Heart right ventricle (tissue), 16 donors: ENCODE measurements at regions not wholly inside any gene's neighbourhood (a gene's known extent, or its start where the extent isn't known, plus 50 kb on each side); places are given as distances from the start of the nearest gene placed in this dataset.

Source experiments
- ATAC-seq, 8 donors: fragments of 200-7000 bp; cut with Tn5 transposase; one replicate each; pipeline ENCODE4 v1.9.1; 2020; ENCODE audit warnings: mild to moderate bottlenecking in 8 of 8, moderate library complexity in 8 of 8, moderate number of reproducible peaks in 1 of 8
- DNase-seq, 2 donors: peaks; one replicate each; pipeline ENCODE4 v3.0.0-alpha.2; 2020
- H3K27ac ChIP-seq, 10 donors: fragments of 200-600 bp; sonication (generic) in 2 of 10; one replicate each; pipeline versions ENCODE4 v1.5.0 to v1.8.0; 2020 to 2022; ENCODE audit warnings: mild to moderate bottlenecking in 3 of 10
- H3K27me3 ChIP-seq, 7 donors: fragments of 200-600 bp; one replicate each; pipeline ENCODE4 v1.8.0; 2021 to 2022; ENCODE audit warnings: mild to moderate bottlenecking in 2 of 7
- H3K36me3 ChIP-seq, 9 donors: fragments of 200-600 bp; sonication (generic) in 1 of 9; one replicate each; pipeline versions ENCODE4 v1.5.0 to v1.8.0; 2020 to 2022; ENCODE audit warnings: mild to moderate bottlenecking in 2 of 9
- H3K4me1 ChIP-seq, 9 donors: fragments of 200-600 bp; sonication (generic) in 1 of 9; one replicate each; pipeline versions ENCODE4 v1.5.0 to v1.8.0; 2020 to 2022; ENCODE audit warnings: mild to moderate bottlenecking in 4 of 9
- H3K4me3 ChIP-seq, 10 donors: fragments of 200-600 bp; sonication (generic) in 2 of 10; one replicate each; pipeline versions ENCODE4 v1.5.0 to v1.8.0; 2020 to 2022; ENCODE audit warnings: mild to moderate bottlenecking in 7 of 10, moderate library complexity in 2 of 10
- H3K9me3 ChIP-seq, 11 donors: fragments of 200-600 bp in 10 of 11; sonication (generic) in 2 of 11; one replicate each; pipeline versions ENCODE4 v1.5.0 to v1.8.0; 2013 to 2022; ENCODE audit warnings: mild to moderate bottlenecking in 2 of 11, control low read depth in 1 of 11, moderate library complexity in 1 of 11
- WGBS, 2 donors: extraction: QIAGEN DNeasy Blood & Tissue Kit; methylation state at CpG; one replicate each; pipeline ENCODE4 v1.1.7; 2013; ENCODE audit warnings: inconsistent platforms in 1 of 2; 5-methylcytosine and 5-hydroxymethylcytosine counted together
- intact Hi-C, 10 donors: fragments of 100-400 bp; cut with DNase I; formaldehyde crosslinking; loops; one replicate each; pipeline versions ENCODE4 v1.11.1 to v1.14.2; 2022
- TF ChIP-seq, protein P1 (sequence below), 9 donors: fragments of 200-600 bp; sonication (generic) in 2 of 9; IDR thresholded peaks; one replicate each; pipeline versions ENCODE4 v1.5.0 to v1.8.0; 2021 to 2022; ENCODE audit warnings: antibody characterized with exemption in 9 of 9, mild to moderate bottlenecking in 5 of 9, moderate library complexity in 1 of 9
- donor health status: Arrhythmogenic right ventricular cardiomyopathy.
- donor health status: ischemic (EF 13 %, LVEDD 7.1; RV severe dilation, severe dysfunction).
- donor health status: healthy with polysubstance abuse.
- donor health status: DM: no; HTN: yes; CAD: no.
- donor health status: DM: no; HTN: no; CAD: no.
- donor health status: ischemic (EF 25% LVEDD 6.9; RV normal size, moderate dysfunction).
- donor health status: ischemic (EF 25% LVEDD 5.7; RV mildly dilated, moderate dysfunction).
- donor health status: healthy.
- donor health status: DM: yes; HTN: yes; CAD: no.
- donor health status: Ischemic cardiomyopathy.
- donor health status: ischemic (EF 35%, LVEDD 5.7; RV mildly dilated, moderate dysfunction).
- donor health status: nonischemic (EF 11% LVEDD 7.7; RV severe dilation, severe dysfunction).
- donor health status: DM: yes; HTN: yes; CAD: no.
- donor health status: PGD.
- donor health status: ischemic (EF 29% LVEDD 5.4; RV normal size, mild dysfunction).
- donor health status: nonischemic (EF 23%, LVEDD 6.1; RV moderate dilation, normal function).

DNA sequence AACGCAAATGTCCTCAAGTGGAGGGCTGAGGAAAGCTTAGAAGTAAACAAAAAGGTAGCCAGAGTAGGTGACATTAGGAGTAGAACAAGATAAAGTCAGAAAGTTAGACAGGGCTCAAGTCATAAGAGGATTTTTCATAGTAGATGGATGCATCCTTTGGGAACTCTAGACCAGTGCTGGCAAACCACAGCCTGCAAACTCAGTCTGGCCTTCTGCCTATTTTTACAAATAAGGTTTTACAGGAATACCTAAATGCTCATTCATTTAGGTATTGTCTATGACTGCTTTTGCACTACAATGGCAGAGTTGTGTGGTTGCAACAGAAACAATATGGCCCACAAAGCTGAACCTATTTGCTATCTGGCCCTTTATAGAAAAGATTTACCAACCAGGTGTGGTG lies 116.0 kb upstream of the HMHB1 start:
- no peak overlapping the region for H3K27ac ChIP-seq

DNA sequence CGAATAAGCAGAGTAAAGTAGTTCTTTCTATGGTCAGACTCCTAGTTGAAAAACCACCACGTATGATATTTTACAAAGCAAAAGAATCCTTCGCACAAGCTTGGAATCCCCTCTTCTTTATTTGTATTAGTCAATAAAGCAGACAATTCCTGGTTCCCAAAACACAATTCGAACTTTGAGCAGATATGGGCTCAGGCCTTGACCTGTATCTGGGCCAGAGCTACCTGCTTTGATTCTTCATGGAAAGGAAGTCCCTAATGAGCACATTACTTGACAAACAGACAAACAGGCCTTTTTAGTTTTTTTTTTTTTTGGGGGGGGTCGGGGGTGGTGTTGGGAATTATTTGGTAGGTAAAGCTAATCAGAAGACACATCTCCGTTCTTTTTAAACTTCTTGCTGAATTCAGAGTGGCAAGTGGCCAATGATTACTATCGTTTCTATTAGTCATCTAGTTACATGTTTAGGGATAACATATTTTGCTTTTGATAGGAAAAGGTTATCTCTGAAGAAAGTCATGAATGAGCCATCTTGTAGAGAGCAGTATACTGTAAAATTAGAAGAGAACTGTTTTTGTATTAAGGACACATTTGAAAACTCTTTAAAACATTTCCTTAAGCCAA lies 116.6 kb upstream of the HMHB1 start:
- peaks cover 0 to 4% (median 0%) of the 10 kb centered on the region in 11 donors for H3K9me3 ChIP-seq
- intact Hi-C loops = loop anchor here in 1 of 10 donors (10.0 kb wide), 1 partner anchor 129 kb away; no protein-coding TSS in a partner anchor
- DNase-seq (no peak), ATAC-seq (peak in 1 of 8 donors; percentile 26)
- H3K4me1 ChIP-seq = peaks cover 0 to 46% (median 22%) of the 10 kb centered on the region in 9 donors
- H3K27ac ChIP-seq = peak overlapping the region in 2 of 10 donors; percentile 3 to 75
- WGBS, 2 donors = 80 to 81% methylated on average over 7 of the region's 7 CpGs
- TF ChIP-seq, protein P1, sequence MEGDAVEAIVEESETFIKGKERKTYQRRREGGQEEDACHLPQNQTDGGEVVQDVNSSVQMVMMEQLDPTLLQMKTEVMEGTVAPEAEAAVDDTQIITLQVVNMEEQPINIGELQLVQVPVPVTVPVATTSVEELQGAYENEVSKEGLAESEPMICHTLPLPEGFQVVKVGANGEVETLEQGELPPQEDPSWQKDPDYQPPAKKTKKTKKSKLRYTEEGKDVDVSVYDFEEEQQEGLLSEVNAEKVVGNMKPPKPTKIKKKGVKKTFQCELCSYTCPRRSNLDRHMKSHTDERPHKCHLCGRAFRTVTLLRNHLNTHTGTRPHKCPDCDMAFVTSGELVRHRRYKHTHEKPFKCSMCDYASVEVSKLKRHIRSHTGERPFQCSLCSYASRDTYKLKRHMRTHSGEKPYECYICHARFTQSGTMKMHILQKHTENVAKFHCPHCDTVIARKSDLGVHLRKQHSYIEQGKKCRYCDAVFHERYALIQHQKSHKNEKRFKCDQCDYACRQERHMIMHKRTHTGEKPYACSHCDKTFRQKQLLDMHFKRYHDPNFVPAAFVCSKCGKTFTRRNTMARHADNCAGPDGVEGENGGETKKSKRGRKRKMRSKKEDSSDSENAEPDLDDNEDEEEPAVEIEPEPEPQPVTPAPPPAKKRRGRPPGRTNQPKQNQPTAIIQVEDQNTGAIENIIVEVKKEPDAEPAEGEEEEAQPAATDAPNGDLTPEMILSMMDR (IDR thresholded peaks at IDR 0.05) = no peak
- H3K36me3 ChIP-seq = no peaks in the 10 kb centered on the region
- H3K4me3 ChIP-seq = no peak overlapping the region
- H3K27me3 ChIP-seq = no peaks in the 10 kb centered on the region

More for the DNA sequence above, 116.0 kb upstream of the HMHB1 start:
- DNase-seq = no peak
- no peaks in the 10 kb centered on the region for H3K9me3 ChIP-seq
- no peaks in the 10 kb centered on the region for H3K36me3 ChIP-seq
- no peak overlapping the region for H3K4me3 ChIP-seq
- no peak for ATAC-seq
- H3K27me3 ChIP-seq = no peaks in the 10 kb centered on the region
- TF ChIP-seq, protein P1 (IDR thresholded peaks at IDR 0.05) = no peak
- peaks cover 0 to 46% (median 22%) of the 10 kb centered on the region in 9 donors for H3K4me1 ChIP-seq
- 63 to 74% methylated on average over 1 of the region's 1 CpG for WGBS, 2 donors
- intact Hi-C loops = loop anchor here in 1 of 10 donors (10.0 kb wide), 1 partner anchor 129 kb away; no protein-coding TSS in a partner anchor

DNA sequence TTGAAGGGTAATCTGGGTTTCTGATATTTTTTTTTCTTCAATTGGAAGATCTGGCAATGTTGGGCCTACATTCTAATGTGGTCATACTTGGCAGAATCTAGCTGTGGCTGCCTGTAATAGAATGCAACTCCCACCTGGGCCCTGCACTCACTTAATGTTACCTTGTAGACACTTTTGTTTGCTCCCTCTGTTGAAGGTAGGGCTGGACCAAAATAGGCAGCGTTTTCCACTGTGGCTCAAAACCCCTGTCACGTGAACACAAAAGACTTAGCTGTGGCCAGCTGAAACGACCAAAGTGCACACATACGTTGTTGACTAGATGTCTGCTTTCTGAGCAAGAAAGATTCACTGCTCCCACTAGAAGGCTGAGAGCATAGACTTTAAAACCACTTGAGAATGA lies 117.6 kb upstream of the HMHB1 start:
- Histone ChIP-seq H3K27me3 (no peaks in the 10 kb centered on the region), H3K4me3 (no peak overlapping the region), H3K36me3 (no peaks in the 10 kb centered on the region), H3K4me1 (peaks cover 0 to 46% (median 22%) of the 10 kb centered on the region in 9 donors), H3K27ac (peak overlapping the region in 2 of 10 donors; percentile 41 to 75), H3K9me3 (peaks cover 0 to 14% (median 0%) of the 10 kb centered on the region in 11 donors)
- TF ChIP-seq, protein P1 (IDR thresholded peaks at IDR 0.05) = no peak
- no peak for ATAC-seq
- no peak for DNase-seq
- intact Hi-C loops = loop anchor here in 1 of 10 donors (10.0 kb wide), 1 partner anchor 130 kb away; no protein-coding TSS in a partner anchor
- WGBS, 2 donors = 76 to 77% methylated on average over 4 of the region's 4 CpGs

DNA sequence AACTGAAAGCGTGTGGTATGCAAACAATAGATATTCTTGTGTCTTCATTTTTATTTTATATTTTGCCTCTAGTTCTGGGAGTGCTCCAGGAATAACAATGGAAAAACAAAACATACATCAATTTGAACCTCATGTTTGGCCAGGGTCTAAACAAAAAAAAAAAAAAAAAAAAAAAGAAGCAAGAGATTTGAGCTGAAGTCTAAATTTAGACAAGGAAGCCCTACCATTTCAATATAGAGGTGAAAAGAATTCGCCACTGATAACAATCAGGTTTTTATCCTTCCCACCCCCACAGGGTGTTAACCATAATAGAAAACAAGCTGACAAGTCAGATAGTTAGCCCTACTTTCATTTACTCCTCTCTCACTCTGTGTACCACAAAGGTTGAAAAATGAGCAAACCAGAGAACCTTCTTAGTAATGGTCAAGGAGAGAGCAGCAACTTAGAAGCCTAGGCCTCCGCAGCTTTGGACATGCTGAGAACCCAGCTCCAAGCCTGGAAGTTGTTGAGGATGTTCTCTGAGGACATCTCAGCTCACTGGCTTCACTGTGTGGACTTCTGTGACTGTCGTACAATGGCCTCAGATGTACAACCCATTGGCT lies 118.2 kb upstream of the HMHB1 start:
- H3K27me3 ChIP-seq = no peaks in the 10 kb centered on the region
- peak in 5 of 8 donors; percentile 28 to 68 (median 42) for ATAC-seq
- H3K4me1 ChIP-seq = peaks cover 0 to 46% (median 22%) of the 10 kb centered on the region in 9 donors
- no peak overlapping the region for H3K4me3 ChIP-seq
- peaks cover 0 to 20% (median 0%) of the 10 kb centered on the region in 11 donors for H3K9me3 ChIP-seq
- TF ChIP-seq, protein P1 (IDR thresholded peaks at IDR 0.05) = no peak
- intact Hi-C loops = loop anchor here in 1 of 10 donors (10.0 kb wide), 1 partner anchor 131 kb away; no protein-coding TSS in a partner anchor
- H3K36me3 ChIP-seq = no peaks in the 10 kb centered on the region
- DNase-seq = no peak
- H3K27ac ChIP-seq = peak overlapping the region in 4 of 10 donors; percentile 20 to 75 (median 30)
- 59 to 68% methylated on average over 4 of the region's 4 CpGs for WGBS, 2 donors
